ENCODE measurements at regions not wholly inside any gene's neighbourhood (a gene's known extent, or its start where the extent isn't known, plus 50 kb on each side); places are given as distances from the start of the nearest gene placed in this dataset.

- no peak for TF ChIP-seq CTCF (conservative IDR thresholded peaks at IDR 0.05)
- TF ChIP-seq EZH2 (IDR thresholded peaks at IDR 0.05; ENCODE audit: low read depth): no peak
Measured at GRCh38 chr2:6647046-6647445, 218.7 kb downstream of the CMPK2 start.

All from PC-9 (cell line).